GM21529 (cell line): ENCODE measurements at regions not wholly inside any gene's neighbourhood (a gene's known extent, or its start where the extent isn't known, plus 50 kb on each side); places are given as distances from the start of the nearest gene placed in this dataset.

ENCODE experiments used
- ATAC-seq: cut with Tn5 transposase; IDR thresholded peaks from one replicate; pipeline ENCODE4 v1.9.1; 2021; ENCODE audit not compliant: unreplicated experiment

DNA sequence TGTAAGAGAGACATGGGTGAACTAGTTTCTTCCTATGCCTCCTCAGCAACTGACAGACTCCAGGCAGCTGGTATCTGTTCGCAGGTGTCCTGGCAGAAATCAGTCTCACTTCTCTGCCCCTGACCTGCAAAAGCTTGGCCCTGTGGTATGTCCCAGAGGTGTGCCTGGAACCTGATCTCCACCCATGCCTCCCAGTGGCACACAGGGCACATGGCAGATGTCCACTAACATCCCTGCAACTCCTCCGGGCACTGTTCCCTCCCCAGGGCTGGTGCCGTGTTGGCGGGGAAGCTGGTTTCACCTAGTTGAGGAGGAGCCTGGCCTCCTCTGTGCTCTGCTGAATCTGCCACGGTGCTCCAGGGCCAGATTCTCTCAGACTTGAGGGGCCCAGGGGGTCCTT is 123.3 kb upstream of the GGTLC1 start:
- ATAC-seq, result no peak

DNA sequence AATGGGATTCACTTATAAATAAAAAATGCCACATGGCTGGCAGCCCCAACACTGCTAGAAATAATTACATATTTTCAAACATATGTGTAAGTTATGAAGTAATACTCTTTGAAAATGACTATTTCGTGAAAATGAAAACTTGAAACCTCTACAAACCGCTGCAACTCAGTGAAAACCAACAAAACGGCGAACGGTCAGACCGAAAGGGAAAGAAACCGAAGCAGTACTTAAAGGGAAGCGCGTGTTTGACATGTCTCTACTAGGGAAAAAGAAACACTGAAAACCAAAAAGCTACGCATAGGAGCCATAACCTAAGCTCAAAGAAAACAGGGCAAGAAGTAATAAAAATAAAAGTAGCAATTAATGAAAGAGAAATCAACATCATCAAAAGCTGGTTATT is 121.0 kb upstream of the GGTLC1 start:
- peak; percentile 76 for ATAC-seq

DNA sequence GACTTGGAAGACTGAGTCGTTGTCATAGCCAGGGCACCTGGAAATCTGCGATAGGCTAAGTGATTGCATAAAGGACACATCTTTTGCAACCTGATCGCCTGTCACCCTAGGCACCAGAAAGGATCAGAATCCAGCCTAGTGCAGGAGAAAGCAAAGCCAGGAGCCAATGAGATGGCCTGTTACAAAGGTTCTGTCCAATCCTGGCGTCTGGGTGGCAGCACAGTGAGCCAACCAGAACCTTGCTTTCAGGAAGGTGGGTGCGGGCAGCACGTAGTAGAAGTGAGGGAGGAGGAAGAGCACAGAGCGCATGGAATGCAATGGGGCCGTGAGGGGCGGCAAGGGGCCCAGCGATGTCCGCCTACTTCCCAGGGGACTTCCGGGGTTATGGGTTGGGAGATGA is 120.4 kb upstream of the GGTLC1 start:
- ATAC-seq, result peak; percentile 7

DNA sequence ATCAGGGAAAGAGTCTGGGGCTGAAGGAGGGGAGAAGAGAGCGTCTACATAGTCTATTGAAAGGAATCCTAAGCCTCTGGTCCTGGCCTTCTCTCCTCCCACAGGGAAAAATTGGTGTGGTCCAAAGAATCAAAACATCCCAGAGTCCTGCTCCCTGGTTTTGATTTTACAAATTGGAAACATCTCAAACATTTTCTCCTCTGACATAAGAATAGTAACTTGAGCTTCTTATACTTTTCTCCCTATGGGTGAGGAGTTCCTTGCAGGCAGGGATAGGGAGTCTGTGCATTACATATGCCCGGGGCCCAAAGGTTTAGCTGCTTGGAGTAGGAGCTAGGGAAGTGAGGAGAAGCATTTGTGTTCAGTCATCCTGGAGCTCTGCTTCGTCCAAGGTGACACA is 120.0 kb upstream of the GGTLC1 start:
- no peak for ATAC-seq

DNA sequence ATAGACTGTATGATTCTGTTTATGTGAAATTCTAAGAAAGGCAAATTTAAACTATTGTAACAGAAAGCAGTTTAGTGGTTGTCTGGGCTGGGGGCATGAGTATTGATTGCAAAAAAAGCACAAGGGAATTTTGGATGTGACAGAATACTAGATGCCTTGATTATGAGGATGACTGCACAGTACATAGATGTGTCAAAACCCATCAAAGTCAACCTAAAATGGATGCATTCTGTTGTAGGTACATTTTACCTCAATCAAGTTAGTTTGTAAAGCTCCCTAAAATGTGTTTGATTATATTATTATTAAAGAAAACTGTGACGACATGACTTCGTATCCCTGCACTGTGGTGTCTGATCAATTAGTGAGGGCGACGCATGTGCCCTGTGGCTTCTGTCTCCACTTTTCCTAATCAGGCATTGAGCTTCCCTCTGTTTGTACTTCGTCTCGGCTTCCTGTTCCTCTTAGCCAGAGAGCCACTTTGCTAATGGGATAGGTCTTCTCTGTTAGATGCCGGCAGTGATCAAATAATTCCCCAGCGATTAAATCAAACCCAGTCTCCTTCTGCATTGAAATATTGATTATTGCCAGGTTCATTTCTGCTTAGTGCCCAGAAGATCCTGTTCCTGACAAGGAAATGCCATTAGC is 118.3 kb upstream of the GGTLC1 start:
- no peak for ATAC-seq

DNA sequence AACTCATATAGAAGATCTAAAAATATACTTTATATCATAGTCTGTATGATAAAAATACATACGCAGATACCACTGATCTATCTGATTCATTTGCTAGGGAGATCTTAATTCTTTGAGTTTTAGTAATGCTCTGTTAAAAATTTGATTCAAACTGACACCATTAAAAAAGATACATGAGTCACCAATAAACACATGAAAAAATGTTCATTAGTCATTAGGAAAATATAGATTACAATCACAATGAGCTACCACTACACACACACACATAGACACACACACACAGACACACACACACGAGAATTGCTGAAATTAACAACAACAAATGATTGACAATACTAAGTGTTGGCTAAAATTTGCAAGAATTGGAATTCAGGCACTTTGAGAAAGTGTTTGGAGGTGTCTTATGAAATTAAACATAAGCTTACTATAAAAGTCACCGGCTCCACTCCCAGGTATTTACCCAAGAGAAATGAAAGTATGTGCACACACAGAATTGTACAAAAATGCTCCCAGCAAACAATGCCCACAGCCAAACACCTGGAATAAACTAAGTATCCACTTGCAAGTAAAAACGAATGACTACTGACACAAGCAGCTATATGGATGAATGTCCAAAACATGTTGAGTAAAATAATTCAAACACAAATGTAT is 117.7 kb upstream of the GGTLC1 start:
- no peak for ATAC-seq

DNA sequence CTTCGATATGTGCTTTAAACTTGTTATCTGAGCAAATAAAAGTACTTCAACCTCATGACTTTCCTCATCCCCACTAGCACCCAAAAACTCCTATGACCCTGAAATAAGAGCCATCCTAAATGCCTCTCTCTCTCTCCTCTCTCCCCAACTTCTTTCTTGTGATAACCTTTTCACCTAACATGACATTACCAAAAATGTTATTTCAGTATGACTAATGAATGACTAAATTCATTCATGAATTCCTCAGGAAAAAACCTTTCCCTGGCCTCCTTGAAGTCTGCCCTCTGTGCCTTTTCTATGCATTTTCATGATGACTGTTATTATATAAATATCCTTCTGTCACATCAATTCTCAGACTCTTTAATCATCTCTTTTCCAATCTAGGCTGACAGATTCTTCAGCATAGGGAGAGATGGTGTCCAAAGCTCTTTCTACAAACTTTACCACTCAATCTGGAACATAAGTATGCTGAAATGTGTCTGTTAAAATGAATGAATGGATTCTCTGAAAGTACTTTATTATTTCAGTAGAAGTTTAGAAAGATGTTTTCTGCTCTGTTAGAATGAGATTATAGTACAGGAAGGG is 114.3 kb upstream of the GGTLC1 start:
- no peak for ATAC-seq

DNA sequence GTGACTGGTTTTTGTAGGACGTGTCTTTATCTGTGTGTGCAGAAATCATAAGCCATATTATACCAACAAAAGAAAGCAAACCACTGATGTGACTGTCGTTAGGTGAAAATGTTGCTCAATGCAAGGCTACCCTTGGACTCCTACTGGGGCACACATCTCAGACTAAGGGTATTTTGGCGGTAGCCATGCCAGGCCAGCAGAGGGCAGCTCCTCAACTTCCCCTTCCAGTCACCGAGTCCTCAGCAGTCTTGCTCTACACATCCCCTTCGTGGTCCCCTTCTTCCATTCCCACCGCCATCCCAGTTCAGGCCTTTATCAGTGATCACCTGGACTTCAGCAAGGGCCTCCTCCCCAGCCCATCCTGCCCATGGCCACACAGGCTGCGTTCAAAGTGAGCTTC is 113.7 kb upstream of the GGTLC1 start:
- ATAC-seq, result no peak

DNA sequence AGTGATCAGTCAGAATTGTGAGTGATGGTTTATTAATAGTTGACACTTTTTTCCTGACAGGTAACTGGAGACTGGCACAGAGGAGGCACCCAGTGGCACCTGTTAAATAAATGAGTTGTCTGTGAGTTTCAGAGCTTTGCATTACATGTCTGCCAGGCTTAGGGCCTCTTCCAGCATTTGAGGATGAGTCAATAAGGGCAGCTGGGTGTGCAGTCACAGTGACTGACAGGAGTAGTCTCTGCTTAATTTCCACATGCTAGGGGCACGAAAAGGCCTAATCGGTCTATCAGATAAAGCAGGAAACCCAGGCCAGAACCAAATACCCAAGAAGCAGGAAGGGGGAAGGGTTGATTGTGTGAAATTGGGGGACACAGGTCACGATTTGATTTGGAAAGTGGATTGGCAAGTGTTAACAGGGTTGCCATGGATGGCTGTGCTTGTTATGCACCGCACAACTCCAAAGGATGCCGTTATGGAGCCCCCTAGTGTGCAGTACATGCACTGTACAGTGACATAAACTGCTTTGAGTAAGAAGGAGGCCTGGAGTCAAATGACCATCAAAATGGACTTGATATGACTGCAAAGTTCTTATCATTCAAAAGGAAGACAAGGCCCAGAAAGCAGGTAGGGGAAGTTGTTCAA is 111.9 kb upstream of the GGTLC1 start:
- ATAC-seq, result peak; percentile 82

DNA sequence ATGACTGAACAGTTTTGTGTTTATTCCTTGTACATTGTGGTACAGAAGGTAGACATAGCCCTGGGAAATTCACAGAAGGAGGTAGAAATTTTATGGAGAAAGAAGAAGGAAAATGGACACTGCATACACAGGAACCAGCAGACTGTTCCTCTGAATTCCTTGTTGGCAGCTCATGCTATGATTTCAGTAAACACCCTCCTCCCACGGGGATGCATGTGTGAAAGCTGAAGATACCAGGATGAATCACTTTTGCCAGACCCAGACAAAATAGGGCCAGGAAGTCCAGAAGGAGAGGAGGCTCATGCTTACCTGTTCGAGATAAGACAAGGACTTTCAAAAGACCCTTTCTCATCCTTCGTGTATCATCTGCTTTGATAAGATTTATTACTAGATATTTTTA is 110.3 kb upstream of the GGTLC1 start:
- no peak for ATAC-seq

DNA sequence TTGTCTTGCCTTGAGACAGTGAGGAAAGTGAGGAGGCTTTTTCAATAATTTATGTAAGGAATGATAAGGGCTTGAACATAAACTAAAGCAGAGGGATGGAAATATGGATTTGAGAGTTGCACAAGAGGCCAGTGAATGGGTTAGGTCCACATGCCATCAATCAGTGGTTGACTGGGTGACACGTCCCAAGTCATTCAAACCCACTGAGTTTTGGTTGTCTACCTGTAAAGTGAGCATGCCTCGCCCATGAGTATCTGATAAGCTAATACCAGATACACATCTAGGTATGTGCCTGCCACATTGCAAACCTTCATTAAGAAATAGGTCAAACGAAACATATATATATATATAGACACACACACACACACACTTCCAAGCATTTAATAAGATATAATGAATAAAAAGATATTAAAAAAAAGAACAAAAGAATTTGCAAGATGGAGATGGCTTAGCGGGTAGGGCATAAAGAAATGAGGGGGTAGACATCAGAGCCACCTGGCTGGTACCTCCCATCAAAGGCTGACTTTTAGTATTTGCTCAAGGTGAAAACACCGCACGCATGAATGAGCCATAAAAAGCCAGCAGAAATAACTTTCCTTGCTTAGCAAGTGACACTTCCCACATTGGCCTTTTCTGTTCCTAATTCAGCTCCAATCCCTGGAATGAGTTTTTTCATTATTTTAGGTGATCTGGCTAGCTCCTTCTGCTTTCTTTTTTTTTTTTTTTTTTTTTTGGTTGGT is 109.1 kb upstream of the GGTLC1 start:
- ATAC-seq, result no peak

DNA sequence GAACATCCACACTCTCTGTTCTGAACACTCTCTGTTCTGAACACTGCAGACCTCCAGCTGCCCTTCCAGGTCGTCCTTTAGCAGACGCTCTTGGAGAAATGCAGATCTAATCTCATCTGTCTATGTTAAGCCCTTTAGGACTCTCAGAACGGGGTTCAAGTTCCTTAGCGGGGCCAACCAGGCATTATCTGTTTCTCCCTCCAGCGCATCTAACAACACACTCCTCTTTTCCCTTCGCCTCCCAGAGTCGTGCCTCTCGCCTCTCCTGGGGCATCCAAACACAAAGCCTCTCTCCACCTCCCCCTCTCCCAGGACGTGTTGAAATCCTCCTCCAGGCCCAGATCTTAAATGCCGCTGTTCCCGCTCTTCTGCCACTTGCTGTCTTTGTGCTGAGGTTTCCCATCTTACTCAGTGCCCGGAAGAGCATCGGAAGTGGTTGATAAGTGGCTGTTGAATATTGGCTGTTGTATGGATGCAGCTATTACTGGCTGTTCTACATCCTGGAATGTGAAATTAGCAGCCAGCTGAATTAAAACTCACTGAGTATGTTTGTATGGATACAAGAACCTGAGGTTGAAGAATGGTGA is 108.4 kb upstream of the GGTLC1 start:
- no peak for ATAC-seq

DNA sequence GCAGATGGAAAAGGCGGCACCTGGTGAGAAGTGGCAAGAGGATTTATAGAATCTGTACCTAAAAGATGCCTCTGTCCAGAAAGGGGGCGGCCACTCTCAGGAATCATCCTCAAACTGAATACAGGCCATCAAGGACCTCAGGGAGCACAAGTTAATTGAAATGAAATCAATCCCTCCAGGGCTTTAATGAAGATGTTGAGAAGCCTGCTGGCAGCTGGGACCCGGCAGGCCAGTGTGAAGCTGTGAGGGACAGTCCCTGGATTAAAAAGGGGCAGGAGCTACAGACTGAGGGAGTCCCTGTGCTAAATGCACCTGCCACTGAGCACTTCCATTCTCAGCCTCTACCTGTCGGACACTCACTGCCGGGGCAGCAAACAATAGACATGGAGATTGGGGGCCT is 107.7 kb upstream of the GGTLC1 start:
- no peak for ATAC-seq

DNA sequence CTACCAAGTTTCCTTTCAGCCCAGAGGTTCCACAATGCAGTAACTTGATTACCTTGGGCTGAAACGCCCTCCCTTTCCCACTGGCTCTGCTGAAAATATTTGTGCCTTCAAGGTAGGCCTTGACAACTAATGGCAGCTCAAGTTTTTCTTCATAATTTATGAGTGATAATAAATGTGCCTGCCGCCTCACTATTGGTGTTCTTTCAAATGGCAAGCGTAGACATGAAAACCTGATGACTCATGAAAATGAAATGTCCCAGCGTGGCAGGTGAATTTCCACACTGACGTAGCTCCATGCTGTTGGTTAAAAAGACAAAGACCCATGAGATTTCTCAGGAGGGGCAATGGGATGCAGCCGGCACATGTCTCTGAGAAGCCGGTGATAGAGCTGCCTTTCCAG is 107.2 kb upstream of the GGTLC1 start:
- ATAC-seq, result no peak

DNA sequence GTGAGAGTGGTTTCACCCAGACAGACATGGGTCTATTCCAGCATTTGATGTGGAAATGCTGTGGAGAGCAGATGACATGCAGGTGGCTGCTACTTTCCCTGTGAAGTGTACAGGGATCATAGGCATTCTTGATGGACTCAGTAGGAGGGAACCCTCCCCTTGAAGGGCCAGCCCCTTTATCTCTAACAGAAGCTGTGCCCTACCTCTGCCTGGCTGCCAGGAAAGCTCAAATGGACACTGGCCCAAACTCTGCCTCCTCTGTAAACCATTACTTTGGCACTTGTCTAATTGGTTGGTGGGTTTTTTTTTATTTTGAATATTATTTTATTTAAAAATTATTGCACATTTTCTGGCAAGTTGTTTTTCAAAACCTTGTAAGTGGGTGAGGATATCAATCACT is 106.7 kb upstream of the GGTLC1 start:
- ATAC-seq, result no peak

DNA sequence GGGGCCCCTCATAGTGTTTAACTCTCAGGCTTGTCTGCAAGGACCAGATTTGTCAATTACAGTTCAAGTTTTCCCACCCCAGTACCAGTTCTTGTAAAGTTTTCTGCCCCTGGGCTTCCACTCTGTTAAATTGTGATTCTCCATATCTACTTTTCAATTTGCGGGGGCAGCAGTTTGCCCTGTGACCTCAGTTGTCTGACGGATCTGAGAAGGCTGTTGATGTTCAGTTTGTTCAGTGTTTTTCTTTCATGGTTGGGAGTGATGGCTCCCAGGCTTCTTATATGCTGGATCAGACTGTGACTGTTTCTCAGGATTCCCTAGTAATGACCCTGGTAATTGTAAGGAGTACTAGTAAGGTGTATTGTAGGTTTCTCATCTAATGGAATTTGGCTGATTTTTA is 101.0 kb upstream of the GGTLC1 start:
- no peak for ATAC-seq

DNA sequence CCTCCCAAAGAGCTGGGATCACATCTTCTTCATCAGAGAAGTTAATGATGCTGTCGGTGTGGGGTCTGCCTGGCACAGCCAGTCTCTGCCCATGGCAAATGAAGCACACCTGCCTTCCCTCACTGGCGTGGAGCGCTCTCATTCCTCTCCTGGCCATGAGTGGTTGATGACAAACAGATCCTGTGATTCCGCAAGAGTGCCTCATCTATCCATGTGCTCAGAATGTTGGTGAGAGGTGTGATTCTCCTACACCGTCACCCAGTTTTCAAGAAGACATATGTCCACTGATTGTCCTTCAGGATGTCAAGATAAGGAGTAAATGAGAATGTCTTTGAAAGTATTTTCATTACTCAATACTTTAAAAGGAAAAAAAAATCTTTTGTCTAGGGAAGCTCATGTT is 97.5 kb upstream of the GGTLC1 start:
- ATAC-seq, result no peak

DNA sequence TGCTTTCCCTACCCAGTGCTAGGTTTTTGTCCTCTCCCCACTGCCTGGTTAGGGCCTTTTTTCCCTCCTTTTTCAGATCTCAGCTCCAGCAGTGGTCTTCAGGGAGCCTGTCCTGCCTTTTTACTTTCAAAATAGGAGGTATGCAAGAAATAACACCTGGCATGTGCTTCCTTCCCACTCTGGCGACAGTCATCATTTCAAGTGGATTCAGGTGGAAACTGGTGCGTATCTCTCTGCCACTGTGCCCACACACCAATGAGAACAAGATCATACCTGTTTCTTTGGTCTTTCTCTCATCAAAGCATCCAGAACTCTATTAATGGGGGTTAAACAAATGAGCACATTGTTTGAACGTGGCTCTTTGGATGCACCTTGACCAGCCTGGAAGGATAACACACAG is 95.7 kb upstream of the GGTLC1 start:
- no peak for ATAC-seq

DNA sequence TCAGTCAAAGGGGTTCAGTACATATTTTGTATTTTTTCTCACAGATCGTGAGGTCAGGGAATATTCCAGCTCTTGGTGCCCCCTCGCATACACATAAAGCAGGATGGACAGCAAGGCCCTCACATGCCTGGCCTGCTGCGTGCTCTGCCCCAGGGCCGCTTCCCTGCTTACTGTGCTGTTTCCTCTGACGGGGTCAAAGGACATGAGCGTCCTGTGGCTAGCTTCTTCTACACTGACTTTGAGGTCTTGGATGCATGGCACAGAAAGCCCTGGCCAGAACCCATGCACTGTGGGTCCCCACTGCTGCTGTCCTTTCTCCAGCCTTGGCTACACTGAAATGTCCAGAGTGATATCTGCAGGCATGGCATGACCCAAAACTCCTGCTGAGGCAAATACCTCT is 92.5 kb upstream of the GGTLC1 start:
- ATAC-seq, result no peak

DNA sequence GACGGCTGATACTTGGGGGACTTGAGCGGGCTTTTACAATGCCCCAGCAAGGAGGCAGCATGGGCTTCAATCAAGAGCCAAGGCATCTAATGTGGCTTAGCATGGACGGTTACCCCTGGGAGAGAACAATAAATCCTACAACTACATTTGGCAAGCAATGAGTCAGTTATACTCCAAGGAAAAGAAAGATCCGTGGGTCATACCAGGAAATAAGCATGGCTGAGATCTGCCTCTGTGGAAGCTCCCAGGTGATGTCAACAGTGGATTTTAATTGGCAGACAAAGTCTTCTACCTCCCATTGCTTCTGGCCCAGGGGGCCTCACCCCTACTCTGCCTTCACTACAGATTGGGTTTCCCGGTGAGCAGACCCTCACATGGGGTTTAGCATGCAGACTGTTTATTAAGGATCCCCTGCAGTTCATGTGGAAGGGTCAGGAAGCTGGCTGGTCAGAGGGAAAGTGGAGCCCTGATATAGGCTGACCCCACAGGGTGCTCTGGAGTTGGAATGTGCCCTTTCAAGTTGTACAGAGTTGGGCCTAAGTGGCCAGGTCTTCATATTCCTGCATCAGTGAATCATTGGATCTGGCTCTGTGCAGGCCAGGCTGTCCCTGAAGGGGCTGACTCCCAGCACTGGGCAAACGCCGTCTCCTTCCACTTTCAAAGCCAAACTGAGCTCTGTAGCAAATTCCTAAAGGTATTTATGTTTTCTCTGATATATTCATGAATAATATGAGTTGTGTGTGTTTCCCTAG is 91.3 kb upstream of the GGTLC1 start:
- no peak for ATAC-seq

DNA sequence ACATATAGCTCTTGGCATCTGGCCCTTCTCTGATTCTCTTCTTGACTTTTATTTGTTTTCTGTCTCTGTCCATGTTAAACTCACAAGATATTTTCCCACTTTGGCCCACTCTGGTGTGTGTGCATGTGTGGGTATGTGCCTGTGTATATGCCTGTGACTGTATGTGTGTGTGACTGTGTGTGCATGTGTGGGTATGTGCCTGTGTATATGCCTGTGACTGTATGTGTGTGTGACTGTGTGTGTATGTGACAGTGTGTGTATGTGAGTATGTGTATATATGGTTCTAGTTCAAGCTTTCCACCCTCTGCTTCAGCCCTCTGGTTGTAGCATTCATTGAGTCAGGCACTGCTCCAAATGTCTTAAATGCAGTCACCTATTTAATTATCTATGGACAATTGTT is 88.6 kb upstream of the GGTLC1 start:
- ATAC-seq, result no peak
